GM12892 (cell line): ENCODE measurements at regions not wholly inside any gene's neighbourhood (a gene's known extent, or its start where the extent isn't known, plus 50 kb on each side); places are given as distances from the start of the nearest gene placed in this dataset.

ENCODE experiments used
- POLR2A ChIP-seq: IDR thresholded peaks from 2 replicates; pipeline ENCODE4 v1.6.1; 2011; ENCODE audit warnings: low read depth, low read length, control low read depth
- POLR2AphosphoS5 ChIP-seq: IDR thresholded peaks from 2 replicates; pipeline ENCODE4 v1.6.1; 2011; ENCODE audit warnings: low read depth, low read length, control low read depth
- TAF1 ChIP-seq: IDR thresholded peaks from 2 replicates; pipeline ENCODE4 v1.6.1; 2011; ENCODE audit warnings: low read depth, mild to moderate bottlenecking, control low read depth, low read length, borderline replicate concordance

DNA sequence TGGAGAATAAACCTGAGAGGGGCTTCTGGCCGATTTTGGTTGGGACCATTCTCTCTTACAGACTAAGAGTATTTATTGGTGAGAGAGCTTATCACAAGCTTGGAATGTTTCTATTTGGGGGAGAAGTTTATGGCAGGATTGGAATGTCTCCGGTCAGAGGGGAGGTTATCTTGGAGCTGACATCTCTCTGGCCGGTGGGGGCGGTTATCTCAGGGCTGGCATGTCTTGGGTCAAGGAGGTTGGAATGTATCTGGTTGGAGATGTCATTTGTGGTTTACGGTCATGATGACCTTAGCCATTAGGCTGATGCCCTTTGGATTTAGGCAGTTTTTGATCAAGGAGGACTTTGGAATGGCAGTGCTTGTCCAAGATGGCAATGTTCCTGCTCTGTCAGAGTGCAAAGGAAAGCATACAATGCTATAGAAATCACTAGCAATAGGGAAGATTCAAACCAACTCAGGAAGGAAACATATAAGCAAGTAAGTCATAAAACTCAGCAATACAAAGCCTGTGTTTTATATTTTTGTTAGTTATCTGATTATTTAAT lies 362.4 kb upstream of the LRATD1 start:
- TF ChIP-seq POLR2A (no peak), POLR2AphosphoS5 (no peak), TAF1 (no peak)
